ENCODE measurements at regions not wholly inside any gene's neighbourhood (a gene's known extent, or its start where the extent isn't known, plus 50 kb on each side); places are given as distances from the start of the nearest gene placed in this dataset.

DNA sequence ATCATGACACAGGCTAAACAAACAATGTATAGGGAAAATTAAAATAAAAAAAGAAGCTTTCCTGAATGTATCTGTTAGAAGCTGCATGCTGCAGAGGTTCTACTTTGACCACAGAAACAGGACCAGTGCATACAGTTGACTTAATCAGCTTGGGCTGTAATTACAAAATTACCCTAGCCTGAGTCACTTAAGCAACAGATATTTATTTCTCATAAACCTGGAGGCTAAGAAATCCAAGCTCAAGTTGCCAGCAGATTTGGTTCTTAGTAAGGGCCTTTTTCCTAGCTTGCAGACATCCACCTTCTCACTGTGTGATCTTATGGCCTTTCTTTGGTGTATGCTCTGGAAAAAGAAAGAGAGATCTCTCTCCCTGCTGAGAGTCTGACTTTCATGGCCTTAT lies 946.5 kb upstream of the RAG2 start:
- H3K9me3 Mint-ChIP-seq, result peaks cover 5 to 18% (median 14%) of the 10 kb centered on the region in 7 donors

DNA sequence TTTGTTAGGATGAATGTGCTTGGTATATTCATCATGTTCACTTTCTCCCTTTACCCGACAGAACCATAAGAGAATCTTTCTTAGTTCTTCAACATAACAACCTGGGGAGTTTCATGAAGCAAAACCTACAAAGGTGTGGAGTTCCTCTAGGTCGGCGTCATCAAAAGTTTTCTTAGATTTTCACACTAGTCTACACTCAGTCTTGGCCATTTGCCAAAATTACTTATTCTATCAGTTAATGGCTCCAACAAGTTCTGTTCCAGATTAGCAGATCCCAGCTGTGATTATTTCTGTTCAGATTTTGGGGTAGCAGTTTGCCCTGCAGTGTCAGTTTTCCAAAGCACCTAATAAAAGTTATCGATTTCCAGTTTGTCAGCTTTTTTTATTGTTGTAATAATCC lies 935.8 kb upstream of the RAG2 start:
- no CpG with 5 or more reads among the region's 4 CpGs for WGBS (ENCODE audit: insufficient coverage)
- peaks cover 0 to 3% of the 10 kb centered on the region in 2 donors for H3K36me3 Mint-ChIP-seq

More for the DNA sequence above, 946.5 kb upstream of the RAG2 start:
- H4K20me1 ChIP-seq (ENCODE audit: insufficient read depth, low read length), result no peaks in the 10 kb centered on the region
- H3K4me3 Mint-ChIP-seq, result no peak overlapping the region
- H3K4me1 Mint-ChIP-seq, result no peaks in the 10 kb centered on the region
- intact Hi-C loops (cut with micrococcal nuclease), result no loop called here
- no peak for TF ChIP-seq CTCF (IDR thresholded peaks at IDR 0.05)
- no peaks in the 10 kb centered on the region for H3K36me3 ChIP-seq (replicated peaks in 1 of 2; ENCODE audit: control insufficient read depth in 1 of 2, insufficient read depth in 2 of 2, low read length in 2 of 2)
- H3K4me2 ChIP-seq (replicated peaks; ENCODE audit: extremely low read depth, low read length, poor library complexity, severe bottlenecking), result no peak overlapping the region
- no peaks in the 10 kb centered on the region for H3K79me2 ChIP-seq (ENCODE audit: insufficient read depth, low read length)
- H3K27ac ChIP-seq (ENCODE audit: low read depth in 1 of 2, low read length in 2 of 2), result no peak overlapping the region
- peaks cover 9 to 11% of the 10 kb centered on the region in 2 donors for H3K9me3 ChIP-seq (replicated peaks in 1 of 2; ENCODE audit: control insufficient read depth in 1 of 2, insufficient read depth in 1 of 2, low read length in 2 of 2)
- no peaks in the 10 kb centered on the region for H3K36me3 Mint-ChIP-seq
- DNase-seq, result no peak
- H3K27me3 Mint-ChIP-seq (ENCODE audit: low read depth in 3 of 3), result peaks cover 0 to 2% (median 0%) of the 10 kb centered on the region in 3 donors
- H3K4me3 ChIP-seq (replicated peaks in 1 of 3; ENCODE audit: low read depth in 2 of 3, low read length in 3 of 3), result no peak overlapping the region
- H2AFZ ChIP-seq (ENCODE audit: insufficient read depth, low read depth, low read length, poor library complexity, severe bottlenecking), result no peak overlapping the region
- H3K27me3 ChIP-seq (ENCODE audit: control insufficient read depth in 2 of 2, insufficient read depth in 2 of 2, low read length in 2 of 2), result no peaks in the 10 kb centered on the region
- no peak overlapping the region for H3K27ac Mint-ChIP-seq
- H3K4me1 ChIP-seq (ENCODE audit: control insufficient read depth in 1 of 2, insufficient read depth in 2 of 2, low read length in 2 of 2), result no peaks in the 10 kb centered on the region
- H3K9ac ChIP-seq (ENCODE audit: insufficient read depth, low read length, poor library complexity, severe bottlenecking), result no peak overlapping the region

More for the DNA sequence above, 935.8 kb upstream of the RAG2 start:
- Histone ChIP-seq H3K27ac (ENCODE audit: low read depth in 1 of 2, low read length in 2 of 2) (no peak overlapping the region), H3K79me2 (ENCODE audit: insufficient read depth, low read length) (no peaks in the 10 kb centered on the region), H3K9me3 (replicated peaks in 1 of 2; ENCODE audit: control insufficient read depth in 1 of 2, insufficient read depth in 1 of 2, low read length in 2 of 2) (peaks cover 7 to 11% of the 10 kb centered on the region in 2 donors), H3K27me3 (ENCODE audit: control insufficient read depth in 2 of 2, insufficient read depth in 2 of 2, low read length in 2 of 2) (no peaks in the 10 kb centered on the region), H3K9ac (ENCODE audit: insufficient read depth, low read length, poor library complexity, severe bottlenecking) (no peak overlapping the region), H3K36me3 (replicated peaks in 1 of 2; ENCODE audit: control insufficient read depth in 1 of 2, insufficient read depth in 2 of 2, low read length in 2 of 2) (no peaks in the 10 kb centered on the region), H2AFZ (ENCODE audit: insufficient read depth, low read depth, low read length, poor library complexity, severe bottlenecking) (no peak overlapping the region), H3K4me3 (replicated peaks in 1 of 3; ENCODE audit: low read depth in 2 of 3, low read length in 3 of 3) (no peak overlapping the region), H3K4me2 (replicated peaks; ENCODE audit: extremely low read depth, low read length, poor library complexity, severe bottlenecking) (no peak overlapping the region), H3K4me1 (ENCODE audit: control insufficient read depth in 1 of 2, insufficient read depth in 2 of 2, low read length in 2 of 2) (no peaks in the 10 kb centered on the region), H4K20me1 (ENCODE audit: insufficient read depth, low read length) (no peaks in the 10 kb centered on the region)
- intact Hi-C loops (cut with micrococcal nuclease), result no loop called here
- no peak for DNase-seq
- Mint-ChIP-seq H3K27me3 (ENCODE audit: low read depth in 3 of 3) (no peaks in the 10 kb centered on the region), H3K4me3 (no peak overlapping the region), H3K27ac (peak overlapping the region in 1 of 7 donors; percentile 23), H3K9me3 (peaks cover 12 to 18% (median 13%) of the 10 kb centered on the region in 7 donors), H3K4me1 (no peaks in the 10 kb centered on the region)
- TF ChIP-seq CTCF (IDR thresholded peaks at IDR 0.05), result no peak
